A549 (cell line): ENCODE measurements at regions not wholly inside any gene's neighbourhood (a gene's known extent, or its start where the extent isn't known, plus 50 kb on each side); places are given as distances from the start of the nearest gene placed in this dataset.

Source experiments
- ATAC-seq, 2 experiments: fragments of 200-7000 bp in 1 of 2; fragments of >200 bp in 1 of 2; cut with Nextera tagmentation in 1 of 2; cut with Tn5 transposase in 1 of 2; 3 replicates each; pipeline versions ENCODE4 v1.8.0 to v1.9.1; 2018 to 2020; ENCODE audit warnings: mild to moderate bottlenecking in 1 of 2, moderate library complexity in 1 of 2
- CTCF ChIA-PET: fragments of 300-600 bp; sonication (Branson Sonifier 250); formaldehyde crosslinking; extraction: SDS; loops from one replicate; lab custom pipeline; 2021; ENCODE audit warnings: antibody characterized with exemption, inconsistent platforms; lab: Yijun Ruan, JAX
- POLR2A ChIA-PET: fragments of 350-600 bp; formaldehyde crosslinking; extraction: SDS; loops from one replicate; lab custom pipeline; 2021; ENCODE audit warnings: antibody characterized with exemption, inconsistent platforms; lab: Yijun Ruan, JAX
- DNase-seq, 2 experiments: peaks; one replicate each; pipeline versions ENCODE4 v3.0.0 to v3.0.0-alpha.2; 2011 to 2016; ENCODE audit warnings: low read depth in 1 of 2, low spot score in 1 of 2
- FAIRE-seq: peaks from 2 replicates; lab custom pipeline; 2011; peaks lifted over from hg19 to GRCh38; lab: Jason Lieb, UNC
- H3K27ac ChIP-seq, 2 experiments: fragments of >200 bp; sonication (Bioruptor Twin); formaldehyde crosslinking; 3 replicates each; pipeline ENCODE4 v1.5.1; 2016 to 2017
- H3K4me1 ChIP-seq: fragments of >200 bp; sonication (Bioruptor Twin); formaldehyde crosslinking; 3 replicates; pipeline ENCODE4 v1.6.1; 2016
- H3K4me2 ChIP-seq: fragments of >200 bp; sonication (Bioruptor Twin); formaldehyde crosslinking; 3 replicates; pipeline ENCODE4 v1.6.1; 2016
- H3K4me3 ChIP-seq: fragments of >200 bp; sonication (Bioruptor Twin); formaldehyde crosslinking; 3 replicates; pipeline ENCODE4 v1.5.1; 2016
- H3K9me3 ChIP-seq: fragments of >200 bp; sonication (Bioruptor Twin); formaldehyde crosslinking; 3 replicates; pipeline ENCODE4 v1.6.1; 2016
- ATOH8 ChIP-seq: fragments of 250-450 bp; sonication (Bioruptor Pico); IDR thresholded peaks from 2 replicates; pipeline ENCODE4 v1.5.0; 2020; ENCODE audit warnings: low read depth, mild to moderate bottlenecking, moderate library complexity
- BHLHE40 ChIP-seq: IDR thresholded peaks from 2 replicates; pipeline ENCODE4 v1.6.1; 2012; ENCODE audit warnings: low read depth, low read length, inconsistent platforms
- CBX2 ChIP-seq: fragments of 200-600 bp; sonication (generic); IDR thresholded peaks from 2 replicates; pipeline ENCODE4 v1.6.1; 2016; ENCODE audit warnings: low read depth, mild to moderate bottlenecking, borderline replicate concordance
- CEBPB ChIP-seq, 2 experiments: fragments of >200 bp in 1 of 2; sonication (Bioruptor Twin) in 1 of 2; formaldehyde crosslinking in 1 of 2; IDR thresholded peaks; 2 replicates each; pipeline ENCODE4 v1.6.1; 2012 to 2016
- CHD4 ChIP-seq: fragments of 200-600 bp; sonication (generic); IDR thresholded peaks from 2 replicates; pipeline ENCODE4 v1.6.1; 2016; ENCODE audit warnings: antibody characterized with exemption, mild to moderate bottlenecking, borderline replicate concordance
- E2F6 ChIP-seq: IDR thresholded peaks from 2 replicates; pipeline ENCODE4 v1.6.1; 2012; ENCODE audit warnings: low read depth, borderline replicate concordance
- EHMT2 ChIP-seq: fragments of 200-600 bp; sonication (generic); IDR thresholded peaks from 2 replicates; pipeline ENCODE4 v1.6.1; 2016; ENCODE audit warnings: antibody characterized with exemption, low read depth, mild to moderate bottlenecking, moderate library complexity
- ESRRA ChIP-seq: fragments of 150-350 bp; IDR thresholded peaks from 2 replicates; pipeline ENCODE4 v1.6.1; 2014; ENCODE audit warnings: mild to moderate bottlenecking, low read length, borderline replicate concordance
- FOSL2 ChIP-seq, 2 experiments: fragments of 450-650 bp in 1 of 2; fragments of >200 bp in 1 of 2; sonication (Bioruptor Twin) in 1 of 2; formaldehyde crosslinking; IDR thresholded peaks; 2 replicates each; pipeline versions ENCODE4 v1.5.0 to v1.6.1; 2016 to 2020; ENCODE audit warnings: mild to moderate bottlenecking in 1 of 2, moderate library complexity in 1 of 2
- GATA3 ChIP-seq: IDR thresholded peaks from 2 replicates; pipeline ENCODE4 v1.6.1; 2012; ENCODE audit warnings: borderline replicate concordance
- HOXA7 ChIP-seq: fragments of 250-450 bp; sonication (Bioruptor Pico); IDR thresholded peaks from 2 replicates; pipeline ENCODE4 v1.5.0; 2020; ENCODE audit warnings: mild to moderate bottlenecking, moderate library complexity
- HOXB13 ChIP-seq: fragments of 250-450 bp; sonication (Bioruptor Pico); IDR thresholded peaks from 2 replicates; pipeline ENCODE4 v1.5.0; 2020; ENCODE audit warnings: low read depth, mild to moderate bottlenecking, moderate library complexity
- JUN ChIP-seq, 2 experiments: fragments of >200 bp; sonication (Bioruptor Twin); formaldehyde crosslinking; IDR thresholded peaks; 2 replicates in 1 of 2; 3 replicates in 1 of 2; pipeline ENCODE4 v1.6.1; 2016 to 2017
- JUNB ChIP-seq: fragments of >200 bp; sonication (Bioruptor Twin); formaldehyde crosslinking; IDR thresholded peaks from 2 replicates; pipeline ENCODE4 v1.6.1; 2016
- MAX ChIP-seq: IDR thresholded peaks from 2 replicates; pipeline ENCODE4 v1.6.1; 2012
- NR3C1 ChIP-seq: fragments of >200 bp; sonication (Bioruptor Twin); formaldehyde crosslinking; IDR thresholded peaks from 3 replicates; pipeline ENCODE4 v1.6.1; 2017
- POLR2AphosphoS2 ChIP-seq: conservative IDR thresholded peaks from 2 replicates; pipeline ENCODE4 v1.6.1; 2012; ENCODE audit warnings: low read length, improper control_type of control experiment, inconsistent platforms
- RAD21 ChIP-seq, 2 experiments: fragments of >200 bp in 1 of 2; sonication (Bioruptor Twin) in 1 of 2; formaldehyde crosslinking in 1 of 2; IDR thresholded peaks in 1 of 2; conservative IDR thresholded peaks in 1 of 2; 2 replicates in 1 of 2; 3 replicates in 1 of 2; pipeline ENCODE4 v1.6.1; 2012 to 2018; ENCODE audit warnings: inconsistent platforms in 1 of 2
- RNF2 ChIP-seq: fragments of 200-600 bp; sonication (generic); IDR thresholded peaks from 2 replicates; pipeline ENCODE4 v1.6.1; 2016; ENCODE audit warnings: low read depth, mild to moderate bottlenecking, antibody characterized with exemption, moderate library complexity, borderline replicate concordance
- TFCP2L1 ChIP-seq: fragments of 250-450 bp; sonication (Bioruptor Pico); IDR thresholded peaks from 2 replicates; pipeline ENCODE4 v1.5.0; 2021; ENCODE audit warnings: mild to moderate bottlenecking
- ZNF302 ChIP-seq: fragments of 250-450 bp; sonication (Bioruptor Pico); IDR thresholded peaks from 2 replicates; pipeline ENCODE4 v1.9.0; 2021; ENCODE audit warnings: inconsistent platforms, mild to moderate bottlenecking, moderate library complexity
- WGBS: methylation state at CpG from one replicate; pipeline ENCODE4 v1.1.6; 2017; ENCODE audit errors: missing lambda C conversion rate; 5-methylcytosine and 5-hydroxymethylcytosine counted together

GRCh38 chr5:115460472-115460871, 84.1 kb downstream of the FEM1C start:
- 0% methylated on average over 2 of the region's 2 CpGs for WGBS
- TF ChIP-seq JUNB = peak; percentile 86
- 0 out of 4 replicates have a peak, but pooled peaks of 1 of the 2 experiments have one; percentile 21 for TF ChIP-seq CEBPB (IDR thresholded peaks at IDR 0.05)
- TF ChIP-seq JUN (IDR thresholded peaks at IDR 0.05) = peak; percentile 34 to 46; a peak in 2 of 5 replicates
- TF ChIP-seq ESRRA = peak; percentile 19; the same call in 1 of the 2 replicates
- no peak for TF ChIP-seq CHD4
- peak in 1 of 2 experiments; percentile 28; a peak in 1 of 5 replicates for TF ChIP-seq RAD21 (conservative IDR thresholded peaks at IDR 0.05 in 1 of 2, IDR thresholded peaks at IDR 0.05 in 1 of 2)
- no peak for TF ChIP-seq NR3C1
- TF ChIP-seq GATA3 = peak; percentile 16; the same call in 1 of the 2 replicates
- peak; percentile 89 for TF ChIP-seq FOSL2 (IDR thresholded peaks at IDR 0.05)
- peak; percentile 69 for TF ChIP-seq FOSL2 (CRISPR knock-in tag; IDR thresholded peaks at IDR 0.05)
- TF ChIP-seq, all 56 proteins: peak for 7
- peak; percentile 27 to 66 for DNase-seq
- H3K4me1 ChIP-seq = peaks cover 54% of the 10 kb centered on the region
- ChIA-PET POLR2A (interaction anchor here (2.2 kb wide), 1 partner anchor 84 kb away, joined by 12 read pairs; the partner anchor contains the start of gene FEM1C), CTCF (interaction anchor here (1.0 to 2.1 kb wide), 3 partner anchors 10 to 151 kb away, joined by 3 to 7 read pairs (median 3); no protein-coding TSS in a partner anchor)
- peak overlapping the region; percentile 77 to 82 for H3K27ac ChIP-seq
- no peak overlapping the region for H3K4me3 ChIP-seq
- peak overlapping the region; percentile 48 for H3K4me2 ChIP-seq
- H3K9me3 ChIP-seq = no peaks in the 10 kb centered on the region
- peak; percentile 73 to 74 for ATAC-seq
- FAIRE-seq = no peak

GRCh38 chr5:115459855-115460341, 84.7 kb downstream of the FEM1C start:
- 37% methylated on average over 1 of the region's 1 CpG for WGBS
- ChIA-PET CTCF (interaction anchor here (0.7 to 2.1 kb wide), 2 partner anchors 9 to 114 kb away, joined by 3 to 7 read pairs; no protein-coding TSS in a partner anchor), POLR2A (no interaction called here)
- no peaks in the 10 kb centered on the region for H3K9me3 ChIP-seq
- H3K27ac ChIP-seq = peak overlapping the region; percentile 77 to 82
- no peak overlapping the region for H3K4me3 ChIP-seq
- no peak for FAIRE-seq
- ATAC-seq = no peak
- H3K4me2 ChIP-seq = peak overlapping the region; percentile 48
- TF ChIP-seq ESRRA = no peak
- TF ChIP-seq TFCP2L1 (CRISPR knock-in tag) = no peak
- no peak for TF ChIP-seq EHMT2
- TF ChIP-seq HOXA7 (CRISPR knock-in tag) = no peak
- no peak for TF ChIP-seq RNF2
- TF ChIP-seq BHLHE40 = no peak
- TF ChIP-seq ATOH8 = no peak
- no peak for DNase-seq
- peaks cover 58% of the 10 kb centered on the region for H3K4me1 ChIP-seq

DNA sequence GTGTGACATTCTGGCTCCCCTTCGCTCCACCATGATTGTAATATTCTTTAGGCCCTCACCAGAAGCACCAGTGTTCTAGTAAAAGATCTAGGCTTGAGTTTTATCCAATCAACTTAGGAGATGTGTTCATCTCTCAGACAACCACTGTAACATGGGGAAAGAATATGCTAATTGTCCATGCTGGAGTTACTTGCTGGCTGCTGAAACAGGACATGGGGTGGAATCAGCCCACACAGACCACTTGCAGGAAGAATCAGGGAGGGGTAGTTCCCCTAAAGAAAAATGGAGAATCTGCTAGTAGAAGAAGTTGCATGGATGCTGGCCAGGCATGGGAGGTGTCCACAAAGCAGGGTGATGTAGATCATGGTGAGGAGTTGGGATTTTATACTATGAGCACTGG, 86.2 kb downstream of the FEM1C start:
- TF ChIP-seq MAX (no peak), CHD4 (no peak), JUNB (no peak), CBX2 (no peak), ZNF302 (no peak), HOXB13 (CRISPR knock-in tag) (no peak), E2F6 (no peak), TFCP2L1 (CRISPR knock-in tag) (no peak), POLR2AphosphoS2 (no peak), ESRRA (no peak), ATOH8 (no peak)
- TF ChIP-seq, all 56 proteins: peak for 0
- WGBS = 95% methylated on average over 1 of the region's 1 CpG
- ATAC-seq (no peak), FAIRE-seq (no peak), DNase-seq (no peak)
- POLR2A ChIA-PET = no interaction called here
- no peak overlapping the region for H3K4me3 ChIP-seq
- CTCF ChIA-PET = no interaction called here
- peaks cover 59% of the 10 kb centered on the region for H3K4me1 ChIP-seq
- peak overlapping the region in 1 of 2 experiments; percentile 82; a peak in 3 of 6 replicates for H3K27ac ChIP-seq
- H3K9me3 ChIP-seq = no peaks in the 10 kb centered on the region
- no peak overlapping the region for H3K4me2 ChIP-seq
